GM13976 (cell line): ENCODE measurements at regions not wholly inside any gene's neighbourhood (a gene's known extent, or its start where the extent isn't known, plus 50 kb on each side); places are given as distances from the start of the nearest gene placed in this dataset.

ENCODE experiments used
- DNase-seq: peaks from one replicate; pipeline ENCODE4 v3.0.0; 2012; ENCODE audit warnings: low spot score
- CTCF ChIP-seq: IDR thresholded peaks from 2 replicates; pipeline ENCODE4 v1.5.1; 2012; ENCODE audit warnings: borderline replicate concordance, mild to moderate bottlenecking; ENCODE audit not compliant: insufficient read depth; ENCODE audit errors: extremely low read depth, missing control alignments, control extremely low read depth
- in situ Hi-C: fragments of 300-500 bp; cut with MboI; formaldehyde crosslinking; loops from one replicate; pipeline ENCODE4 v1.12.0; 2022; ENCODE audit warnings: low sequenced_read_pairs, mixed read lengths, inconsistent platforms; ENCODE audit not compliant: unreplicated experiment

DNA sequence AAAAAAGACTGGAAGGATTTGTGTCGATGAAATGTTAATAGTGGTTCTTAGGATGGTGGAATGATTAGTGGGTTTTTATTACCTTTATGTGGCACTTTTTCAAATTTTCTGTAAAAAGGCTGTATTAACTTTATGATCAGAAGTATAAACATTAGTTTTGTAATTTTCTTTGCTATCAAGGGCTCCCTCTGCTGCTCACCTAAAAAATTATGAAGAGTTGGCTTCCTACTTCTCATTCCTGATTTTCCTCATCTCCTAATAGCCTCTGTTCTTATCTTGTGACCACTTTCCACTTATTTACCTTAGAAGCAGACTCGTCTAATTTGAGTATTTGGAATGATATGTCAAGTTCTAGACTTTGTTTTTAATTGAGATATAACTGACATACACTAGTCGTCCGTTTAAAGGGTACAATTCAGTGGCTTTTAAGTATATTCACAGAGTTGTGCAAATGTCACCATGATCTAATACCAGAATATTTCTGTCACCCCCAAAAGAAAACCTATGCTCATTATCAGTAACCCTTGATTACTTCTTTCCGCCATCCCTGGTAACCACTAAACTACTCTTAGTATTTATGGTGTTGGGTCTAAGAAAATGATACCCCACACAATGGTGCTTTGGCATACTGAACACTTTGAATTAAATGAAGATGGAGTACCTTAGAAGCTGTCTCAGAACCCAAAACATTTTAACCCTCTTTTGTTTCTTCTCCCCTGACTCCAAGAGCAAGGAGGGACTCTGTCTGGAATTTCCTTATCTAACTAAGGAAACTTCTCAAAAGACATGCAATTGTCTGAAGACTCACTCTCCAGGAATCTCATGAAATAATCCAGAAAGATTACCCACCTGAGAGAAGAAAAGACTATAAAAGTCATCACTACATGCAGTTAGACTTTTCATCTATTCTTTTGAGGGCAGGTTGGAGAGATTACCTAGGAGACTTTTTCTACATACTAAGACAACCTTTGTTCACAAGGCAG, 311.3 kb downstream of the DLEU7 start:
- no peak for DNase-seq
- in situ Hi-C loops: no loop called here
- TF ChIP-seq CTCF: no peak

DNA sequence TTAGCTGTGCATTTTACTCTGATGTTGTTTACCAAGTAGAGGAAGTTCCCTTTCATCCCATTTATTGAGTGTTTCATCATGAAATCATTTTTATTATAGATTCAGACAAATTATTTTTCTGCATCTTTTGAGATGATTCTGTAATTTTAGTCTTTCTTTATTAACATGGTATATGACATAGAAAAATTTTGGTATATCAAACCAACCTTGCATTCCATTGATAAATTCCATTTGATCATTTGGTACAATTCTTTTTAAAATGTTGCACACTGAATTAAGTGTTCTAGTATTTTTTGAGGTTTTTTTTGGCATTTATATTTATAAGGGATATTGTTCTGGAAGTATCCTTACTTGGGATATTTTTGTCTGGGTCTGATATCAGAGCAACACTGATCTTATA, 308.4 kb downstream of the DLEU7 start:
- DNase-seq: no peak
- in situ Hi-C loops: no loop called here
- TF ChIP-seq CTCF: no peak

GRCh38 chr13:50537029-50537428, 306.5 kb downstream of the DLEU7 start:
- no peak for TF ChIP-seq CTCF
- in situ Hi-C loops: no loop called here

GRCh38 chr13:50539791-50540530, 303.5 kb downstream of the DLEU7 start:
- DNase-seq: no peak
- in situ Hi-C loops: no loop called here

More at GRCh38 chr13:50537029-50537428, 306.5 kb downstream of the DLEU7 start:
- no peak for DNase-seq

GRCh38 chr13:50543141-50543540, 300.4 kb downstream of the DLEU7 start:
- DNase-seq: no peak
- in situ Hi-C loops: no loop called here
- no peak for TF ChIP-seq CTCF

More at GRCh38 chr13:50539791-50540530, 303.5 kb downstream of the DLEU7 start:
- no peak for TF ChIP-seq CTCF

- no peak for DNase-seq
- in situ Hi-C loops: no loop called here
- no peak for TF ChIP-seq CTCF
Measured at GRCh38 chr13:50543782-50544181, 299.7 kb downstream of the DLEU7 start.
